ENCODE measurements at regions not wholly inside any gene's neighbourhood (a gene's known extent, or its start where the extent isn't known, plus 50 kb on each side); places are given as distances from the start of the nearest gene placed in this dataset.
"Not testable (repeated sequence)": the region's sequence is repeated elsewhere in the genome, so short reads cannot be mapped to it uniquely, and the experiment has no call there.

DNA sequence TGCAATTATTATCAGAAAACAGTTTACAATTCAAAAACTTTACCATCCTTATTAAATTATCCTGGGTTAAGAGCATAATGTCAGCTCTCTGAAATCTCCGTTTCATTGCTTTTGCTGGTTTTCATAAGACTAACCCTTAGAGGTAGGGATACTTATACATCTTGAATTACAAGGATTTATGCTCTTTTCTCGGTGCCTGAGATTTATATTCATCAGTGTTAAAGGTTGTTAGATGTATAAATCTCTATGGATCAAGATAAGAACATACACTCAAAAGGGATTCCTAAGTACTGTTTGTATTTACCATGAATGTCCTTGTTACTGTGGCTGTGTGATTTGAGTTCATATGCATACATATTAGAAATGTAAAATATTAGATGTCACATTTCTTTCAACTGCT is 684.7 kb downstream of the EFNA5 start:
- Histone ChIP-seq H3K36me3 (ENCODE audit: control insufficient read depth in 2 of 2, extremely low read depth in 1 of 2, insufficient read depth in 2 of 2, low read length in 2 of 2) (no peaks in the 10 kb centered on the region), H3K27me3 (ENCODE audit: control insufficient read depth, extremely low read depth, insufficient read depth, low read length) (no peaks in the 10 kb centered on the region), H3K9me1 (ENCODE audit: control insufficient read depth, extremely low read depth, insufficient read depth, low read length) (no peaks in the 10 kb centered on the region), H3K79me2 (ENCODE audit: control insufficient read depth, insufficient read depth, low read length) (no peaks in the 10 kb centered on the region), H3K9me3 (ENCODE audit: control insufficient read depth, low read depth, low read length) (no peaks in the 10 kb centered on the region), H3K9ac (ENCODE audit: control insufficient read depth, extremely low read depth, insufficient read depth, low read length) (no peak overlapping the region), H3K4me3 (ENCODE audit: control insufficient read depth in 2 of 3, extremely low read depth in 1 of 3, insufficient read depth in 2 of 3, low read depth in 1 of 3, low read length in 3 of 3) (no peak overlapping the region), H4K20me1 (ENCODE audit: control insufficient read depth, extremely low read depth, insufficient read depth, low read length) (no peaks in the 10 kb centered on the region), H3K4me2 (ENCODE audit: control insufficient read depth, extremely low read depth, insufficient read depth, low read depth, low read length) (no peak overlapping the region), H2AFZ (ENCODE audit: control insufficient read depth, low read length) (no peak overlapping the region), H3K4me1 (ENCODE audit: control insufficient read depth, extremely low read depth, insufficient read depth, low read length) (no peaks in the 10 kb centered on the region), H3K27ac (ENCODE audit: control insufficient read depth, insufficient read depth, low read length) (no peak overlapping the region)
- TF ChIP-seq, protein P1, sequence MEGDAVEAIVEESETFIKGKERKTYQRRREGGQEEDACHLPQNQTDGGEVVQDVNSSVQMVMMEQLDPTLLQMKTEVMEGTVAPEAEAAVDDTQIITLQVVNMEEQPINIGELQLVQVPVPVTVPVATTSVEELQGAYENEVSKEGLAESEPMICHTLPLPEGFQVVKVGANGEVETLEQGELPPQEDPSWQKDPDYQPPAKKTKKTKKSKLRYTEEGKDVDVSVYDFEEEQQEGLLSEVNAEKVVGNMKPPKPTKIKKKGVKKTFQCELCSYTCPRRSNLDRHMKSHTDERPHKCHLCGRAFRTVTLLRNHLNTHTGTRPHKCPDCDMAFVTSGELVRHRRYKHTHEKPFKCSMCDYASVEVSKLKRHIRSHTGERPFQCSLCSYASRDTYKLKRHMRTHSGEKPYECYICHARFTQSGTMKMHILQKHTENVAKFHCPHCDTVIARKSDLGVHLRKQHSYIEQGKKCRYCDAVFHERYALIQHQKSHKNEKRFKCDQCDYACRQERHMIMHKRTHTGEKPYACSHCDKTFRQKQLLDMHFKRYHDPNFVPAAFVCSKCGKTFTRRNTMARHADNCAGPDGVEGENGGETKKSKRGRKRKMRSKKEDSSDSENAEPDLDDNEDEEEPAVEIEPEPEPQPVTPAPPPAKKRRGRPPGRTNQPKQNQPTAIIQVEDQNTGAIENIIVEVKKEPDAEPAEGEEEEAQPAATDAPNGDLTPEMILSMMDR (optimal IDR thresholded peaks at IDR 0.05 in 1 of 3, IDR thresholded peaks at IDR 0.05 in 1 of 3, conservative IDR thresholded peaks at IDR 0.05 in 1 of 3; ENCODE audit: extremely low read depth in 1 of 3, insufficient read depth in 2 of 3, low read length in 3 of 3) = no peak
- no peak for TF ChIP-seq EZH2 (IDR thresholded peaks at IDR 0.05; ENCODE audit: low read length)
- FAIRE-seq (no peak), DNase-seq (ENCODE audit: low read depth, low spot score) (no peak)
- dilution Hi-C loops (cut with MboI; ENCODE audit: extremely low pct_ligation_motif_present, low sequenced_read_pairs) = no loop called here

- Histone ChIP-seq H3K9ac (ENCODE audit: control insufficient read depth, extremely low read depth, insufficient read depth, low read length) (no peak overlapping the region), H3K79me2 (ENCODE audit: control insufficient read depth, insufficient read depth, low read length) (no peaks in the 10 kb centered on the region), H4K20me1 (ENCODE audit: control insufficient read depth, extremely low read depth, insufficient read depth, low read length) (no peaks in the 10 kb centered on the region), H2AFZ (ENCODE audit: control insufficient read depth, low read length) (no peak overlapping the region), H3K9me1 (ENCODE audit: control insufficient read depth, extremely low read depth, insufficient read depth, low read length) (no peaks in the 10 kb centered on the region), H3K4me1 (ENCODE audit: control insufficient read depth, extremely low read depth, insufficient read depth, low read length) (no peaks in the 10 kb centered on the region), H3K4me2 (ENCODE audit: control insufficient read depth, extremely low read depth, insufficient read depth, low read depth, low read length) (no peak overlapping the region), H3K27ac (ENCODE audit: control insufficient read depth, insufficient read depth, low read length) (no peak overlapping the region), H3K36me3 (ENCODE audit: control insufficient read depth in 2 of 2, extremely low read depth in 1 of 2, insufficient read depth in 2 of 2, low read length in 2 of 2) (no peaks in the 10 kb centered on the region), H3K9me3 (ENCODE audit: control insufficient read depth, low read depth, low read length) (no peaks in the 10 kb centered on the region), H3K27me3 (ENCODE audit: control insufficient read depth, extremely low read depth, insufficient read depth, low read length) (no peaks in the 10 kb centered on the region), H3K4me3 (ENCODE audit: control insufficient read depth in 2 of 3, extremely low read depth in 1 of 3, insufficient read depth in 2 of 3, low read depth in 1 of 3, low read length in 3 of 3) (no peak overlapping the region)
- TF ChIP-seq, protein P1 (optimal IDR thresholded peaks at IDR 0.05 in 1 of 3, IDR thresholded peaks at IDR 0.05 in 1 of 3, conservative IDR thresholded peaks at IDR 0.05 in 1 of 3; ENCODE audit: extremely low read depth in 1 of 3, insufficient read depth in 2 of 3, low read length in 3 of 3) = no peak
- TF ChIP-seq EZH2 (IDR thresholded peaks at IDR 0.05; ENCODE audit: low read length) = no peak
- dilution Hi-C loops (cut with MboI; ENCODE audit: extremely low pct_ligation_motif_present, low sequenced_read_pairs) = no loop called here
- DNase-seq (ENCODE audit: low read depth, low spot score) (no peak), FAIRE-seq (no peak)
These were observed 685.6 kb downstream of the EFNA5 start for GRCh38 chr5:106985174-106985573.

DNA sequence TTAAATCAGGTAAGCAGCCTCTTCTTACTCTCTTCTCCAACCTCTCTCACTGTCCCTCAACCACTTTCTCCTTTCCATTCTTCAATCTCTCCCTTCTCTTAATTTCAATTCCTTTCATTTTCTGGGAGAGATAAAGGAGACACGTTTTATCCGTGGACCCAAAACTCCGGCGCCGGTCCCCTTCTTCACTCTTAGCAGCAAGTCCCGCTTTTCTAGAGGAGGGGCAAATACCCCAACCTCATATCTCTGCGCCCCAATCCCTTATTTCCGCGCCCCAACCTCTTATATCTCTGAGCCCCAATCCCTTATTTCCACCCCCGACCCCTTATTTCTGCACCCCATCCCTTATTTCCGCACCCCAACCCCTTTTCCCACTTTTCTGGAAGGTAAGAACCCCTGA is 691.6 kb downstream of the EFNA5 start:
- H3K36me3 ChIP-seq (ENCODE audit: control insufficient read depth in 2 of 2, extremely low read depth in 1 of 2, insufficient read depth in 2 of 2, low read length in 2 of 2); H3K9me3 ChIP-seq (ENCODE audit: control insufficient read depth, low read depth, low read length); H3K27me3 ChIP-seq (ENCODE audit: control insufficient read depth, extremely low read depth, insufficient read depth, low read length); FAIRE-seq; DNase-seq (ENCODE audit: low read depth, low spot score); dilution Hi-C loops (cut with MboI; ENCODE audit: extremely low pct_ligation_motif_present, low sequenced_read_pairs); H3K9ac ChIP-seq (ENCODE audit: control insufficient read depth, extremely low read depth, insufficient read depth, low read length); H3K4me1 ChIP-seq (ENCODE audit: control insufficient read depth, extremely low read depth, insufficient read depth, low read length); H3K4me2 ChIP-seq (ENCODE audit: control insufficient read depth, extremely low read depth, insufficient read depth, low read depth, low read length); H3K79me2 ChIP-seq (ENCODE audit: control insufficient read depth, insufficient read depth, low read length); H3K4me3 ChIP-seq (ENCODE audit: control insufficient read depth in 2 of 3, extremely low read depth in 1 of 3, insufficient read depth in 2 of 3, low read depth in 1 of 3, low read length in 3 of 3); H3K9me1 ChIP-seq (ENCODE audit: control insufficient read depth, extremely low read depth, insufficient read depth, low read length); H4K20me1 ChIP-seq (ENCODE audit: control insufficient read depth, extremely low read depth, insufficient read depth, low read length); H2AFZ ChIP-seq (ENCODE audit: control insufficient read depth, low read length); H3K27ac ChIP-seq (ENCODE audit: control insufficient read depth, insufficient read depth, low read length): not testable (repeated sequence)

- H3K4me2 ChIP-seq (ENCODE audit: control insufficient read depth, extremely low read depth, insufficient read depth, low read depth, low read length); H3K9me3 ChIP-seq (ENCODE audit: control insufficient read depth, low read depth, low read length); DNase-seq (ENCODE audit: low read depth, low spot score); H3K9ac ChIP-seq (ENCODE audit: control insufficient read depth, extremely low read depth, insufficient read depth, low read length); H2AFZ ChIP-seq (ENCODE audit: control insufficient read depth, low read length); H3K27ac ChIP-seq (ENCODE audit: control insufficient read depth, insufficient read depth, low read length); H3K9me1 ChIP-seq (ENCODE audit: control insufficient read depth, extremely low read depth, insufficient read depth, low read length); H3K36me3 ChIP-seq (ENCODE audit: control insufficient read depth in 2 of 2, extremely low read depth in 1 of 2, insufficient read depth in 2 of 2, low read length in 2 of 2); H3K4me3 ChIP-seq (ENCODE audit: control insufficient read depth in 2 of 3, extremely low read depth in 1 of 3, insufficient read depth in 2 of 3, low read depth in 1 of 3, low read length in 3 of 3); H3K27me3 ChIP-seq (ENCODE audit: control insufficient read depth, extremely low read depth, insufficient read depth, low read length); FAIRE-seq; H3K4me1 ChIP-seq (ENCODE audit: control insufficient read depth, extremely low read depth, insufficient read depth, low read length); H3K79me2 ChIP-seq (ENCODE audit: control insufficient read depth, insufficient read depth, low read length); H4K20me1 ChIP-seq (ENCODE audit: control insufficient read depth, extremely low read depth, insufficient read depth, low read length); dilution Hi-C loops (cut with MboI; ENCODE audit: extremely low pct_ligation_motif_present, low sequenced_read_pairs): not testable (repeated sequence)
These were observed 692.1 kb downstream of the EFNA5 start for GRCh38 chr5:106978582-106979165.
